HepG2 (cell line): ENCODE measurements at regions not wholly inside any gene's neighbourhood (a gene's known extent, or its start where the extent isn't known, plus 50 kb on each side); places are given as distances from the start of the nearest gene placed in this dataset.
A peak's percentile ranks its signal among the peaks of the same experiment; 100 is the strongest.

Experiments
- ARNTL ChIP-seq: sonication (generic); formaldehyde crosslinking; IDR thresholded peaks from 2 replicates; pipeline ENCODE4 v1.4.0; 2020; ENCODE audit warnings: mild to moderate bottlenecking, missing genetic modification reagents
- CENPT ChIP-seq: sonication (generic); formaldehyde crosslinking; IDR thresholded peaks from 2 replicates; pipeline ENCODE4 v1.8.0; 2022; ENCODE audit warnings: low read depth, mild to moderate bottlenecking, moderate library complexity, missing genetic modification reagents
- FOXK1 ChIP-seq: sonication (generic); formaldehyde crosslinking; IDR thresholded peaks from 2 replicates; pipeline ENCODE4 v1.4.0; 2020; ENCODE audit warnings: low read depth, missing genetic modification reagents, borderline replicate concordance
- FOXK2 ChIP-seq: fragments of 450-650 bp; IDR thresholded peaks from 2 replicates; pipeline ENCODE4 v1.6.1; 2016
- GATAD2A ChIP-seq: IDR thresholded peaks from 2 replicates; pipeline ENCODE4 v1.6.1; 2016
- HNRNPH1 ChIP-seq: fragments of 200-400 bp; formaldehyde crosslinking; optimal IDR thresholded peaks from 2 replicates; pipeline ENCODE3; 2017; ENCODE audit warnings: mild to moderate bottlenecking, low read depth, low read length
- KLF11 ChIP-seq: IDR thresholded peaks from 2 replicates; pipeline ENCODE4 v1.6.1; 2016; ENCODE audit warnings: missing compliant biosample characterization
- MAFG ChIP-seq: sonication (generic); formaldehyde crosslinking; IDR thresholded peaks from 2 replicates; pipeline ENCODE4 v1.5.1; 2020; ENCODE audit warnings: mild to moderate bottlenecking, missing genetic modification reagents
- NCOR1 ChIP-seq: fragments of 200-600 bp; sonication (generic); IDR thresholded peaks from 2 replicates; pipeline ENCODE4 v1.7.0; 2017; ENCODE audit warnings: antibody characterized with exemption, low read length, borderline replicate concordance
- NFIB ChIP-seq: sonication (generic); formaldehyde crosslinking; IDR thresholded peaks from 2 replicates; pipeline ENCODE4 v1.9.0; 2021; ENCODE audit warnings: missing genetic modification reagents, mild to moderate bottlenecking, borderline replicate concordance
- POLR2AphosphoS2 ChIP-seq: IDR thresholded peaks from 2 replicates; pipeline ENCODE4 v1.6.1; 2011; ENCODE audit warnings: low read depth, low read length, improper control_type of control experiment
- POLR2G ChIP-seq: fragments of 200-400 bp; formaldehyde crosslinking; IDR thresholded peaks from 2 replicates; pipeline ENCODE4 v1.6.1; 2018; ENCODE audit warnings: mild to moderate bottlenecking, low read depth, low read length, moderate library complexity
- RCOR2 ChIP-seq: IDR thresholded peaks from 2 replicates; pipeline ENCODE4 v1.6.1; 2016; ENCODE audit warnings: missing biosample characterization, missing genetic modification reagents
- RFX3 ChIP-seq: IDR thresholded peaks from 2 replicates; pipeline ENCODE4 v1.6.1; 2016; ENCODE audit warnings: missing biosample characterization, missing genetic modification reagents
- SAP130 ChIP-seq: IDR thresholded peaks from 2 replicates; pipeline ENCODE4 v1.6.1; 2016; ENCODE audit warnings: low read depth
- TCF7L2 ChIP-seq: IDR thresholded peaks from 2 replicates; pipeline ENCODE4 v1.6.1; 2011; ENCODE audit warnings: mild to moderate bottlenecking, low read depth, low read length, moderate library complexity
- TEAD3 ChIP-seq: optimal IDR thresholded peaks from 2 replicates; pipeline ENCODE3; 2016; ENCODE audit warnings: borderline replicate concordance
- ZFP1 ChIP-seq: IDR thresholded peaks from 2 replicates; pipeline ENCODE4 v1.6.1; 2016
- ZMYM2 ChIP-seq: sonication (generic); formaldehyde crosslinking; IDR thresholded peaks from 2 replicates; pipeline ENCODE4 v1.8.0; 2022; ENCODE audit warnings: mild to moderate bottlenecking, missing genetic modification reagents
- ZNF143 ChIP-seq: sonication (generic); formaldehyde crosslinking; IDR thresholded peaks from 2 replicates; pipeline ENCODE4 v1.4.0; 2020; ENCODE audit warnings: missing genetic modification reagents
- ZNF235 ChIP-seq: sonication (generic); formaldehyde crosslinking; IDR thresholded peaks from 2 replicates; pipeline ENCODE4 v1.8.1; 2023; ENCODE audit warnings: mild to moderate bottlenecking, missing genetic modification reagents, borderline replicate concordance
- ZNF337 ChIP-seq: sonication (generic); formaldehyde crosslinking; IDR thresholded peaks from 2 replicates; pipeline ENCODE4 v1.5.1; 2020; ENCODE audit warnings: missing genetic modification reagents, low read depth, mild to moderate bottlenecking, borderline replicate concordance
- ZNF350 ChIP-seq: sonication (generic); formaldehyde crosslinking; IDR thresholded peaks from 2 replicates; pipeline ENCODE4 v1.4.0; 2020; ENCODE audit warnings: mild to moderate bottlenecking, low read depth, missing genetic modification reagents, borderline replicate concordance
- ZNF598 ChIP-seq: sonication (generic); formaldehyde crosslinking; IDR thresholded peaks from 2 replicates; pipeline ENCODE4 v1.5.1; 2020; ENCODE audit warnings: mild to moderate bottlenecking, missing genetic modification reagents, borderline replicate concordance
- ZNF607 ChIP-seq: sonication (generic); formaldehyde crosslinking; IDR thresholded peaks from 2 replicates; pipeline ENCODE4 v1.5.1; 2020; ENCODE audit warnings: missing genetic modification reagents, mild to moderate bottlenecking, borderline replicate concordance
- TF ChIP-seq, protein P1 (sequence below): sonication (generic); formaldehyde crosslinking; IDR thresholded peaks from 2 replicates; pipeline ENCODE4 v1.8.0; 2023; ENCODE audit warnings: mild to moderate bottlenecking, missing genetic modification reagents
- TF ChIP-seq, protein P2 (sequence below): sonication (generic); formaldehyde crosslinking; IDR thresholded peaks from 2 replicates; pipeline ENCODE4 v1.8.0; 2022; ENCODE audit warnings: mild to moderate bottlenecking, missing genetic modification reagents, borderline replicate concordance
- TF ChIP-seq, protein P3 (sequence below): IDR thresholded peaks from 2 replicates; pipeline ENCODE4 v1.6.1; 2016; ENCODE audit warnings: low read depth, borderline replicate concordance
- TF ChIP-seq, protein P4 (sequence below): sonication (generic); formaldehyde crosslinking; IDR thresholded peaks from 2 replicates; pipeline ENCODE4 v1.4.0; 2020; ENCODE audit warnings: missing genetic modification reagents

DNA sequence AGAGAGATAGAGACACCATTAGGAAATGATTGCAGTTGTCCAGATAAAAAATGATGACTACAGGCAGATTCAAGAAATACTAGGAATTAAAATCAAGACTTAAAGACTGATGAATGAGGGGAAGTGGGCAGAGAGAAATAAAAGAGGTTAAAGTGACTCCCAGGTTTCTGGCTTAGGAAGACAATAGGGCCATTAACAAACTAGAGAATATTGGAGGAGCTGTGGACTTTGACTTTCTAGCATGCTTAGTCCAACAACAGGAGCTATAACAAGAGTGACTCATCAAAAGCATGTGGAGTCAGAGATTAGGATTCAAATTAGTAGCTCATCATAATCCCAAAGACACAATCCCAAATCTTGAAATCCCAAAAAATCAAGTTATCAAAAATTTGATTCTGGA is 101.5 kb downstream of the BMP4 start (continued):
- TF ChIP-seq, protein P1, sequence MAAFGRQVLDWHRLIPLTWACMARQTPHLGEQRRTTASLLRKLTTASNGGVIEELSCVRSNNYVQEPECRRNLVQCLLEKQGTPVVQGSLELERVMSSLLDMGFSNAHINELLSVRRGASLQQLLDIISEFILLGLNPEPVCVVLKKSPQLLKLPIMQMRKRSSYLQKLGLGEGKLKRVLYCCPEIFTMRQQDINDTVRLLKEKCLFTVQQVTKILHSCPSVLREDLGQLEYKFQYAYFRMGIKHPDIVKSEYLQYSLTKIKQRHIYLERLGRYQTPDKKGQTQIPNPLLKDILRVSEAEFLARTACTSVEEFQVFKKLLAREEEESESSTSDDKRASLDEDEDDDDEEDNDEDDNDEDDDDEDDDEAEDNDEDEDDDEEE (CRISPR knock-in tag), result no peak
- TF ChIP-seq MAFG, result no peak
- no peak for TF ChIP-seq ZNF143 (CRISPR knock-in tag)
- TF ChIP-seq ZFP1 (CRISPR knock-in tag), result no peak
- no peak for TF ChIP-seq POLR2G
- TF ChIP-seq FOXK2, result no peak
- no peak for TF ChIP-seq TEAD3 (CRISPR knock-in tag)
- TF ChIP-seq GATAD2A (CRISPR knock-in tag), result peak; percentile 79
- TF ChIP-seq ZMYM2 (CRISPR knock-in tag), result peak; percentile 78; the same call in 1 of the 2 replicates
- TF ChIP-seq, protein P2, sequence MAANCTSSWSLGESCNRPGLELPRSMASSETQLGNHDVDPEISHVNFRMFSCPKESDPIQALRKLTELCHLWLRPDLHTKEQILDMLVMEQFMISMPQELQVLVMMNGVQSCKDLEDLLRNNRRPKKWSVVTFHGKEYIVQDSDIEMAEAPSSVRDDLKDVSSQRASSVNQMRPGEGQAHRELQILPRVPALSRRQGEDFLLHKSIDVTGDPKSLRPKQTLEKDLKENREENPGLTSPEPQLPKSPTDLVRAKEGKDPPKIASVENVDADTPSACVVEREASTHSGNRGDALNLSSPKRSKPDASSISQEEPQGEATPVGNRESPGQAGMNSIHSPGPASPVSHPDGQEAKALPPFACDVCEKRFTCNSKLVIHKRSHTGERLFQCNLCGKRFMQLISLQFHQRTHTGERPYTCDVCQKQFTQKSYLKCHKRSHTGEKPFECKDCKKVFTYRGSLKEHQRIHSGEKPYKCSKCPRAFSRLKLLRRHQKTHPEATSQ (CRISPR knock-in tag), result no peak
- TF ChIP-seq NCOR1, result peak; percentile 62; the same call in 1 of the 2 replicates
- TF ChIP-seq HNRNPH1, result no peak
- no peak for TF ChIP-seq NFIB (CRISPR knock-in tag)
- no peak for TF ChIP-seq ZNF350 (CRISPR knock-in tag)
- no peak for TF ChIP-seq POLR2AphosphoS2
- no peak for TF ChIP-seq RFX3 (CRISPR knock-in tag)
- TF ChIP-seq ZNF598 (CRISPR knock-in tag), result no peak
- TF ChIP-seq, protein P3, sequence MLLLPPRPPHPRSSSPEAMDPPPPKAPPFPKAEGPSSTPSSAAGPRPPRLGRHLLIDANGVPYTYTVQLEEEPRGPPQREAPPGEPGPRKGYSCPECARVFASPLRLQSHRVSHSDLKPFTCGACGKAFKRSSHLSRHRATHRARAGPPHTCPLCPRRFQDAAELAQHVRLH (CRISPR knock-in tag), result no peak
- TF ChIP-seq SAP130, result peak; percentile 59
- no peak for TF ChIP-seq ZNF337 (CRISPR knock-in tag)
- TF ChIP-seq TCF7L2, result no peak
- TF ChIP-seq, protein P4, sequence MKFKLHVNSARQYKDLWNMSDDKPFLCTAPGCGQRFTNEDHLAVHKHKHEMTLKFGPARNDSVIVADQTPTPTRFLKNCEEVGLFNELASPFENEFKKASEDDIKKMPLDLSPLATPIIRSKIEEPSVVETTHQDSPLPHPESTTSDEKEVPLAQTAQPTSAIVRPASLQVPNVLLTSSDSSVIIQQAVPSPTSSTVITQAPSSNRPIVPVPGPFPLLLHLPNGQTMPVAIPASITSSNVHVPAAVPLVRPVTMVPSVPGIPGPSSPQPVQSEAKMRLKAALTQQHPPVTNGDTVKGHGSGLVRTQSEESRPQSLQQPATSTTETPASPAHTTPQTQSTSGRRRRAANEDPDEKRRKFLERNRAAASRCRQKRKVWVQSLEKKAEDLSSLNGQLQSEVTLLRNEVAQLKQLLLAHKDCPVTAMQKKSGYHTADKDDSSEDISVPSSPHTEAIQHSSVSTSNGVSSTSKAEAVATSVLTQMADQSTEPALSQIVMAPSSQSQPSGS (CRISPR knock-in tag), result no peak; the same call in 1 of the 2 replicates
- TF ChIP-seq ARNTL (CRISPR knock-in tag), result no peak
- TF ChIP-seq CENPT (CRISPR knock-in tag), result no peak
- no peak for TF ChIP-seq ZNF607 (CRISPR knock-in tag)
- TF ChIP-seq RCOR2 (CRISPR knock-in tag), result peak; percentile 82; the same call in 1 of the 2 replicates
- no peak for TF ChIP-seq ZNF235 (CRISPR knock-in tag)
- no peak for TF ChIP-seq FOXK1
- no peak for TF ChIP-seq KLF11 (CRISPR knock-in tag)
